ENCODE measurements at regions not wholly inside any gene's neighbourhood (a gene's known extent, or its start where the extent isn't known, plus 50 kb on each side); places are given as distances from the start of the nearest gene placed in this dataset.

GRCh38 chr2:46850742-46851141 is 64.9 kb downstream of the MCFD2 start:
- DNase-seq (ENCODE audit: low read depth), result no peak
- no peak overlapping the region for H3K4me3 ChIP-seq (ENCODE audit: low read depth, low read length)
- no peak for TF ChIP-seq CTCF (IDR thresholded peaks at IDR 0.05; ENCODE audit: control insufficient read depth, extremely low read depth, insufficient read depth)

GRCh38 chr2:46849721-46850556 is 65.7 kb downstream of the MCFD2 start:
- DNase-seq (ENCODE audit: low read depth), result no peak
- TF ChIP-seq CTCF (IDR thresholded peaks at IDR 0.05; ENCODE audit: control insufficient read depth, extremely low read depth, insufficient read depth), result no peak
- no peak overlapping the region for H3K4me3 ChIP-seq (ENCODE audit: low read depth, low read length)

- H3K4me3 ChIP-seq (ENCODE audit: low read depth, low read length), result no peak overlapping the region
- no peak for TF ChIP-seq CTCF (IDR thresholded peaks at IDR 0.05; ENCODE audit: control insufficient read depth, extremely low read depth, insufficient read depth)
- DNase-seq (ENCODE audit: low read depth), result no peak
Measured at GRCh38 chr2:46849046-46849715, 66.4 kb downstream of the MCFD2 start.

GRCh38 chr2:46848447-46848846 is 67.2 kb downstream of the MCFD2 start:
- H3K4me3 ChIP-seq (ENCODE audit: low read depth, low read length), result no peak overlapping the region
- no peak for DNase-seq (ENCODE audit: low read depth)
- TF ChIP-seq CTCF (IDR thresholded peaks at IDR 0.05; ENCODE audit: control insufficient read depth, extremely low read depth, insufficient read depth), result no peak

GRCh38 chr2:46847726-46848412 is 67.7 kb downstream of the MCFD2 start:
- no peak for DNase-seq (ENCODE audit: low read depth)
- H3K4me3 ChIP-seq (ENCODE audit: low read depth, low read length), result no peak overlapping the region
- TF ChIP-seq CTCF (IDR thresholded peaks at IDR 0.05; ENCODE audit: control insufficient read depth, extremely low read depth, insufficient read depth), result no peak

GRCh38 chr2:46847185-46847710 is 68.4 kb downstream of the MCFD2 start:
- peak; percentile 76 for DNase-seq (ENCODE audit: low read depth)
- TF ChIP-seq CTCF (IDR thresholded peaks at IDR 0.05; ENCODE audit: control insufficient read depth, extremely low read depth, insufficient read depth), result no peak

More at GRCh38 chr2:46847185-46847710, 68.4 kb downstream of the MCFD2 start:
- no peak overlapping the region for H3K4me3 ChIP-seq (ENCODE audit: low read depth, low read length)
